ENCODE measurements at regions not wholly inside any gene's neighbourhood (a gene's known extent, or its start where the extent isn't known, plus 50 kb on each side); places are given as distances from the start of the nearest gene placed in this dataset.
"Not testable (repeated sequence)": the region's sequence is repeated elsewhere in the genome, so short reads cannot be mapped to it uniquely, and the experiment has no call there.

- no peak for DNase-seq
Observed at GRCh38 chr6:27138837-27139755, 108.4 kb upstream of the PRSS16 start.

- no peak for DNase-seq
Observed at GRCh38 chr6:27139756-27140579, 107.5 kb upstream of the PRSS16 start.

- no peak for DNase-seq
Observed at GRCh38 chr6:27140999-27141528, 106.4 kb upstream of the PRSS16 start.

DNA sequence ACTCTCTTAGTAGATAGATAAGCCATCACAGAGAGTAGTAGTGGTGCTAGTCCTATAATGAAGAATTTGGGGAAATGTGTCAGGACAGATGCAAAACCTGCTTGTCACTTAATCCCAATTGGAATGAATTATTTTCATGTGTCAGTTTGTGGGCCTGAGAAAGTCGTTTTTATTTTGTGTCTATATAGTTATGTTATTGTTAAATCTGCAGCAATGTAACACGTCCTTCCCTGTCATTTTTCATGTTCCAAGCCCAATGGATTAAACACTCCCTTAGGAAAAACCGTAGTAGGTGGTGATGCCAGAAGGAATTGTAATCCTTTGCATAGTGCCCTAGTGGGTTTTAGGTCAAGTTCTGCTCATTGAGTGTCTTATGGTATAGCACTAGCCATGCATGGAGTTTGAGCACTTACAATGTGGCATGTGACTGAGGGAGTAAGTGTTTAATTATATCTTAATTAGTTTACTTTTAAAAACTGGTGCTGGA is 105.9 kb upstream of the PRSS16 start:
- DNase-seq, result no peak

GRCh38 chr6:27143020-27143388 is 104.5 kb upstream of the PRSS16 start:
- not testable (repeated sequence) for DNase-seq

GRCh38 chr6:27143474-27144026 is 104.0 kb upstream of the PRSS16 start:
- DNase-seq, result no peak

GRCh38 chr6:27144740-27145079 is 102.8 kb upstream of the PRSS16 start:
- DNase-seq, result no peak

DNA sequence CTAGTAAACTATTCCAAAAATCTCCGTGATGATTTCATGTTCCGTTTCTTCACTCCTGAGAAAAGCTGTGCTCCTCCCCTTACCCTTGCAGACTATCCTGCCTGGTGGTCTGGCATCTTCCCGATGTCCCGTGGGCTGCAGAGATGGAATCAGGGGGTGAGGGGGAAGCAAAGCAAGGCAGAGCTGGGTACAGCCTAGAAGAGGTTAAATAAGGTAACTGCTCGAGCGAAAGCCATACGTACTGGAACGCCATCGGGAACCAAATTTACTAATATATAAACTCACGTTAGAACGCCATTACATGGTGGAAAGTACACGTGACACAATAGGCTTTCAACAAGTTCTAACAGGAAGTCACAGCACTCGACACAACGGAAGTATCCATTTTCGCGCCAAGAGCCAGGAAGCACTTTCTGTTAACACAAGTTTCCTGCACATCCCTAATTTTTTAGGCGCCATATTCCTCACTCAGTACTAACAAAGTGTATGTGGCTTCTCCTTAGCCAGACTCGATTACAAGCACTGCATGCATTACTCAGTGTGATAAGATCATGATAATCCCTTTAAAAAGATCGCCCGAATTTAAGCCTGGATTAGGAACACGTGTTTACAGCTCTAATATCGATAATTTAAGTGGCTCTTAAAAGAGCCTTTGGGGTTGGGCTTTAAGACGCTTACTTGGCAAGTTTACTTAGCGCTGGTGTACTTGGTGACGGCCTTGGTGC is 101.6 kb upstream of the PRSS16 start:
- DNase-seq, result peak; percentile 63 to 89

GRCh38 chr6:27146456-27146705 is 101.1 kb upstream of the PRSS16 start:
- not testable (repeated sequence) for DNase-seq

DNA sequence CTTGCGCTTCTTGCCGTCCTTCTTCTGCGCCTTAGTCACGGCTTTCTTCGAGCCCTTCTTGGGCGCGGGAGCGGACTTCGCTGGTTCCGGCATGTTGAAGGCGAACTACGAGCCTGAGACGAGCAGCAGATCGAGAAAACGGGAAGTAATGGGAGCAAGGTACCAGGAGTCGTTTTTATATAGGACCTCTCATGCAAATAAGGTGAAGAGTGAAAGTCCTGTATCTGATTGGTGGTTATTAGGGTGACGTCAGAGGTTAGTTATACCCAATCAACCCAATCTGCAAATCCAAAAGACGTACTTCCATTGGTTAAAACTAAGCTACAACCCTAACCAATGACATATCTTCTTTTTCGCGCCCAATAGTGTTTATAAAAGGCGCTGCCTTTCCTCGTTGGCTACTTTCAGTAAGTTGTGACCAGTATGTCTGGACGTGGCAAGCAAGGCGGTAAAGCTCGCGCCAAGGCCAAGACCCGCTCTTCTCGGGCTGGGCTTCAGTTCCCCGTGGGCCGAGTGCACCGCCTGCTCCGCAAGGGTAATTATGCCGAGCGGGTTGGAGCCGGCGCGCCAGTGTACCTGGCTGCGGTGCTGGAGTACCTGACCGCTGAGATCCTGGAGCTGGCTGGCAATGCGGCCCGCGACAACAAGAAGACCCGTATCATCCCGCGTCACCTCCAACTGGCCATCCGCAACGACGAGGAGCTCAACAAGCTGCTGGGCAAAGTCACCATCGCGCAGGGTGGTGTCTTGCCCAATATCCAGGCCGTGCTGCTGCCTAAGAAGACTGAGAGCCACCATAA is 100.6 kb upstream of the PRSS16 start:
- DNase-seq, result peak; percentile 83 to 93

- no peak for DNase-seq
Observed at GRCh38 chr6:27148404-27148795, 99.1 kb upstream of the PRSS16 start.

DNA sequence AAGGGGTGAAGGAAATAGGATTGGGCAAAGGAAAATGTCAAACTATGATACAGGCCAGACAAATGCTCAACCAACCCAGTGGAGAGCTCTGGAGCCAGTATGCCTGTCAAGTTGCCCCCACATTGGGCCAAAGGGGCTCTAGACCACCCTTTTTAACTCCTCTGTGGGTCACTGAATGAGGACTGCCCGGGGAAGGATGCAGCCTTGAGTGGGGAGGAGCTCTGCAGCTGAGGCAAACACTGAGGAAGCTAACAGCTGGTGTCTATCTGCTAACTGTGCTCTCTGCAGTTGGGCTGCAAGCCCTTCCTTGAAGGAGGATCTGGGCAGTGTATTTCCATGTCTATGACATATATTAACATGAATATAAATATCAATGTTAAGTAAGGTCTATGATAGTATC is 98.4 kb upstream of the PRSS16 start:
- no peak for DNase-seq

DNA sequence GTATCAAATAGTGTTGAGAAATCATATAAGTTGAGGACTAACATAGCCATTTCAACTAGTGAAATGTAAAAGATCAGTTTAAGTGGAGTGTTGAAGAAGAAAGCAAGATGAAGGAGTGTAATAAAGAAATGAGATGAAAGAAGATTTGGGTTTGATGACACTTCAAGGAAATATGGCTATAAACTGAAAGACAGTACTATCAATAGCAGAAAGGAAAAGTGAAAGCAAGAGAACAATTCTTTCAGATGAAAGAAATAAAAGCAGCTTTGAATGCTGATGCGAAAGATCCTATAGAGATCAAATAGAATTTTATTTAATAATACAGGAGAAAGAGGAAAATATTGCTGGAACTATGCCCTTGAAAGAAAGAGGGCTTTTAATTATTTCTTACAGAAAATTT is 92.8 kb upstream of the PRSS16 start:
- DNase-seq, result no peak

DNA sequence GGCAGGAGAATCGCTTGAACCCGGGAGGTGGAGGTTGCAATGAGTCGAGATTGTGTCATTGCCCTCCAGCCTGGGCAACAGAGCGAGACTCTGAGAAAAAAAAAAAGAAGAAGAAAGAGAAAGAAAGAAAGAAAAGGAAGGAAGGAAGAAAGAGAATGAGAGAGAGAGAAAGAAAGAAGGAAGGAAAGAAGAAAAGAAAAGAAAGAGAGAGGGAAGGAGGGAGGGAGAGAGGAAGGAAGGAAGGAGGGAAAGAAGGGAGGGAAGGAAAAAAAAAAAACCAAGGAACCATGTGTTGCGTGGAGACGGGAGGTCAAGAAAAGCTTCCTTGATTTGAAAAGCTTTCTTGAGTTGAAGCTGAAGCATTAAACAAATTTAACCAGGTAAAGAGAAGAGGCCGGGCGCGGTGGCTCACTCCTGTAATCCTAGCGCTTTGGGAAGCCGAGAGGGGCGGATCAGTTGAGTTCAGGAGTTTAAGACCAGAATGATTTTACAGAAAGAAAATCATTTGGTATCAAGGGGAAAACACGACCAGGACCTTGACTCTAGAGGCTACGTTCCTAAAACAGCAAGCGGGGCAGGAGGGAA is 90.5 kb upstream of the PRSS16 start:
- DNase-seq, result no peak

GRCh38 chr6:27157459-27158315 is 89.8 kb upstream of the PRSS16 start:
- peak; percentile 16 to 76 for DNase-seq

DNA sequence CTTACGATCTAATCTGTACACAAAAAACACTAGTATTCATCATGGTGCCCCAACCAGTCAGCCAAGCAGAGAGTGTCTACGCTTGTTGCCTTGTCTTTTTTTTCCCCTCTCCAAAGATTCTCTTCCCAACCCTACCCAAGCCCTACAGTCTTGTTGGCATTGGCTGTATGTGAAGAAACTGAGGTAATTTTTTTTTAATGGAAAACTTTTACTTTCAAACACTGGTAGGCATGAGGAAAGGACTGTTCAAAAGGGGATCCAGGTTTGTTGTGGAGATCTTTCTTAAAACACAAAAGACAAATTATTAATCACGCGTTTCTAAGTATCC is 89.2 kb upstream of the PRSS16 start:
- DNase-seq, result no peak

GRCh38 chr6:27159725-27160124 is 87.8 kb upstream of the PRSS16 start:
- no peak for DNase-seq

- DNase-seq, result no peak
Observed at GRCh38 chr6:27161115-27161514, 86.4 kb upstream of the PRSS16 start.

GRCh38 chr6:27161603-27161945 is 85.9 kb upstream of the PRSS16 start:
- peak in 1 of 2 experiments; percentile 33 for DNase-seq

- DNase-seq, result peak; percentile 27 to 78
Observed at GRCh38 chr6:27161946-27162603, 85.4 kb upstream of the PRSS16 start.

All from NCI-H524 (cell line).